Fibroblast of pulmonary artery (primary cell): ENCODE measurements at regions not wholly inside any gene's neighbourhood (a gene's known extent, or its start where the extent isn't known, plus 50 kb on each side); places are given as distances from the start of the nearest gene placed in this dataset.
A peak's percentile ranks its signal among the peaks of the same experiment; 100 is the strongest.

Source experiments
- DNase-seq: peaks from one replicate; pipeline ENCODE4 v3.0.0-alpha.2; 2010; ENCODE audit warnings: low read depth
- H3K4me3 ChIP-seq: replicated peaks from 2 replicates; pipeline ENCODE4 v1.5.1; 2011; ENCODE audit warnings: low read depth, mild to moderate bottlenecking, control low read depth, low read length, moderate library complexity
- CTCF ChIP-seq: IDR thresholded peaks from 2 replicates; pipeline ENCODE4 v1.5.1; 2011; ENCODE audit warnings: mild to moderate bottlenecking, control low read depth, low read length, inconsistent platforms; ENCODE audit errors: missing control alignments

- H3K4me3 ChIP-seq, result no peak overlapping the region
- no peak for DNase-seq
- no peak for TF ChIP-seq CTCF
Observed at GRCh38 chr1:70764747-70765146, 282.9 kb downstream of the PTGER3 start.

DNA sequence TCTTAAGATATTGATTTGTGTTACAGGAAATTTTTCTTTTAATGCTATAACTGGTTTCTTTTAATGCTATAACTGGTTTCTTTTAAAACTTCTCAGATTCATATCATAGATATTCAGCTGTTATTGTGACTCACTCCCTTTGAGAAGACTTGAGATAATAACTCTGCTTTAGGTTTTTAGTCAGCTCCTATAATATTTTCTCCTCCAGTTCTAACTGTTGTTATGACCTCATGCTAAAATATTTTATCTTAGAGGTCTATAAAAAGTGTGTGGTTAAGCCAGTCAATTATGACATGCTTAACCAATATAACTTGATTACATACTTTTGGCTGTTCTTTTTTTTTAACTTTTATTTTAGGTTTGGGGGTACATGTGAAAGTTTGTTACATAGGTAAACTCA, 280.2 kb downstream of the PTGER3 start:
- DNase-seq, result no peak
- no peak overlapping the region for H3K4me3 ChIP-seq
- TF ChIP-seq CTCF, result no peak

DNA sequence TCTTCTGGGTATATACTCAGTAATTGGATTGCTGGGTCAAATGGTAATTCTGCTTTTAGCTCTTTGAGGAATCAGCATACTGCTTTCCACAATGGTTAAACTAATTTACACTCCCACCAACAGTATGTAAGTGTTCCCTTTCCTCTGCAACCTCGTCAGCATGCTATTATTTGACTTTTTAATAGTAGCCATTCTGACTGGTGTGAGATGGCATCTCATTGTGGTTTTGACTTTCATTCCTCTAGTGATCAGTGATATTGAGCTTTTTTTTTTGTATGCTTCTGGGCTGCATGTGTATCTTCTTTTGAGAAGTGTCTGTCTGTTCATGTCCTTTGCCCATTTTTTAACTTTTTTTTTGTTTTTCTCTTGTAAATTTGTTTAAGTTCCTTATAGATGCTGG, 279.4 kb downstream of the PTGER3 start:
- TF ChIP-seq CTCF, result no peak
- no peak for DNase-seq
- no peak overlapping the region for H3K4me3 ChIP-seq

GRCh38 chr1:70778056-70778762, 269.4 kb downstream of the PTGER3 start:
- TF ChIP-seq CTCF, result no peak
- no peak overlapping the region for H3K4me3 ChIP-seq
- no peak for DNase-seq

- no peak for TF ChIP-seq CTCF
- no peak for DNase-seq
- no peak overlapping the region for H3K4me3 ChIP-seq
Observed at GRCh38 chr1:70778934-70779333, 268.7 kb downstream of the PTGER3 start.

DNA sequence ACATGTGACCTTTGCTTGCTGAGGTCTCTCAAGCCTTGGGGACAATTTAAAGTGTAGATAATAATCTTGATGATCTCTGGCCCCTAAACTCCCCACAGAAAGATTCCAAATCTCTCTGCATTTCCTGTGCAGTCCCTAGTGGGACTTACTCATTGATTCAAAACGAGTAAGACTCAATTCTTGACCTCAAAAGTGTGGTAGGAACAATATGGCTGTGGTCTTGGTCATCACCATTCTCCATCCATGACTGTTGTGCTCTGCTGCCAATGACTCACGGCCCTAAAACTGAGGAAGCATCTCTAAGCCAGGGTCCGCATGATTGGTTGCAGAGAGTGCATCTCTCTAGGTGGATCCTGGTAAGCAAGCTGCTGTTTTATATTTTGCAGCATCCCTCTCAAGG, 268.0 kb downstream of the PTGER3 start:
- peak; percentile 2 for DNase-seq
- no peak for TF ChIP-seq CTCF
- H3K4me3 ChIP-seq, result no peak overlapping the region

GRCh38 chr1:70785287-70785686, 262.3 kb downstream of the PTGER3 start:
- no peak for DNase-seq
- H3K4me3 ChIP-seq, result no peak overlapping the region
- TF ChIP-seq CTCF, result no peak
